ENCODE measurements at regions not wholly inside any gene's neighbourhood (a gene's known extent, or its start where the extent isn't known, plus 50 kb on each side); places are given as distances from the start of the nearest gene placed in this dataset.

- no peak for DNase-seq
Measured at GRCh38 chr15:96415513-96416217, 85.2 kb downstream of the NR2F2 start.

GRCh38 chr15:96416218-96416933 is 85.9 kb downstream of the NR2F2 start:
- no peak for DNase-seq

- no peak for DNase-seq
Measured at GRCh38 chr15:96416934-96417759, 86.6 kb downstream of the NR2F2 start.

GRCh38 chr15:96417760-96418130 is 87.2 kb downstream of the NR2F2 start:
- DNase-seq, result no peak

GRCh38 chr15:96418146-96418545 is 87.6 kb downstream of the NR2F2 start:
- no peak for DNase-seq

- no peak for DNase-seq
Measured at GRCh38 chr15:96421178-96421601, 90.7 kb downstream of the NR2F2 start.

- no peak for DNase-seq
Measured at GRCh38 chr15:96422125-96422524, 91.6 kb downstream of the NR2F2 start.

GRCh38 chr15:96424674-96425073 is 94.2 kb downstream of the NR2F2 start:
- DNase-seq, result no peak

GRCh38 chr15:96428742-96429141 is 98.2 kb downstream of the NR2F2 start:
- no peak for DNase-seq

- no peak for DNase-seq
Measured at GRCh38 chr15:96431786-96432185, 101.3 kb downstream of the NR2F2 start.

GRCh38 chr15:96435022-96435421 is 104.5 kb downstream of the NR2F2 start:
- no peak for DNase-seq

GRCh38 chr15:96435841-96436240 is 105.3 kb downstream of the NR2F2 start:
- no peak for DNase-seq

- no peak for DNase-seq
Measured at GRCh38 chr15:96440978-96441377, 110.5 kb downstream of the NR2F2 start.

GRCh38 chr15:96442076-96442475 is 111.6 kb downstream of the NR2F2 start:
- no peak for DNase-seq

- DNase-seq, result no peak
Measured at GRCh38 chr15:96444865-96445264, 114.4 kb downstream of the NR2F2 start.

- no peak for DNase-seq
Measured at GRCh38 chr15:96448923-96449322, 118.4 kb downstream of the NR2F2 start.

- no peak for DNase-seq
Measured at GRCh38 chr15:96457841-96458240, 127.3 kb downstream of the NR2F2 start.

GRCh38 chr15:96460106-96460505 is 129.6 kb downstream of the NR2F2 start:
- DNase-seq, result no peak

GRCh38 chr15:96462768-96463750 is 132.6 kb downstream of the NR2F2 start:
- no peak for DNase-seq

GRCh38 chr15:96466389-96466947 is 136.0 kb downstream of the NR2F2 start:
- no peak for DNase-seq

GRCh38 chr15:96468036-96468435 is 137.5 kb downstream of the NR2F2 start:
- no peak for DNase-seq

- no peak for DNase-seq
Measured at GRCh38 chr15:96470681-96471310, 140.3 kb downstream of the NR2F2 start.
